Right lobe of liver (tissue), 6 donors: ENCODE measurements at regions not wholly inside any gene's neighbourhood (a gene's known extent, or its start where the extent isn't known, plus 50 kb on each side); places are given as distances from the start of the nearest gene placed in this dataset.
"Not testable (repeated sequence)": the region's sequence is repeated elsewhere in the genome, so short reads cannot be mapped to it uniquely, and the experiment has no call there.

Source experiments
- ATAC-seq, 4 donors: fragments of 200-7000 bp; cut with Tn5 transposase; one replicate each; pipeline ENCODE4 v1.9.1; 2020; ENCODE audit warnings: mild to moderate bottlenecking in 4 of 4, moderate library complexity in 4 of 4
- DNase-seq, 3 donors: peaks; one replicate each; pipeline ENCODE4 v3.0.0-alpha.2; 2020
- H3K27ac ChIP-seq, 3 donors: fragments of 200-600 bp; one replicate each; pipeline ENCODE4 v1.8.0; 2022
- H3K27me3 ChIP-seq, 2 donors: fragments of 200-600 bp; one replicate each; pipeline ENCODE4 v1.8.0; 2022
- H3K36me3 ChIP-seq, 4 donors: fragments of 200-600 bp; sonication (generic) in 1 of 4; one replicate each; pipeline versions ENCODE4 v1.5.1 to v1.8.0; 2017 to 2022; ENCODE audit warnings: control low read depth in 1 of 4
- H3K4me1 ChIP-seq, 4 donors: fragments of 200-600 bp; sonication (generic) in 1 of 4; one replicate each; pipeline versions ENCODE4 v1.5.1 to v1.8.0; 2017 to 2022; ENCODE audit warnings: control low read depth in 1 of 4
- H3K4me3 ChIP-seq, 3 donors: fragments of 200-600 bp; one replicate each; pipeline ENCODE4 v1.8.0; 2022
- H3K9me3 ChIP-seq, 4 donors: fragments of 200-600 bp; sonication (generic) in 1 of 4; one replicate each; pipeline versions ENCODE4 v1.5.1 to v1.8.0; 2017 to 2022; ENCODE audit warnings: control low read depth in 1 of 4
- POLR2A ChIP-seq: fragments of 450-650 bp; IDR thresholded peaks from one replicate; pipeline ENCODE4 v1.6.1; 2017; ENCODE audit warnings: antibody characterized with exemption, mild to moderate bottlenecking
- WGBS: methylation state at CpG from one replicate; pipeline ENCODE4 v1.1.6; 2018; ENCODE audit warnings: low coverage, low lambda C conversion rate; ENCODE audit not compliant: insufficient coverage; ENCODE audit errors: missing lambda C conversion rate; 5-methylcytosine and 5-hydroxymethylcytosine counted together
- intact Hi-C, 2 donors: fragments of 100-400 bp; cut with DNase I; formaldehyde crosslinking; loops; one replicate each; pipeline versions ENCODE4 v1.11.2 to v1.14.1; 2022
- TF ChIP-seq, protein P1 (sequence below), 4 donors: fragments of 200-600 bp in 3 of 4; fragments of 450-650 bp in 1 of 4; IDR thresholded peaks; one replicate each; pipeline versions ENCODE4 v1.5.1 to v1.8.0; 2016 to 2022; ENCODE audit warnings: antibody characterized with exemption in 4 of 4, mild to moderate bottlenecking in 2 of 4
- donor health status: DM: no; HTN: yes; CAD: no.
- donor health status: DM: no; HTN: no; CAD: no.
- donor health status: DM: no; HTN: no; CAD: no.
- donor health status: DM: no; HTN: yes; CAD: no.
- donor health status: DM: no; HTN: yes; CAD: no.

DNA sequence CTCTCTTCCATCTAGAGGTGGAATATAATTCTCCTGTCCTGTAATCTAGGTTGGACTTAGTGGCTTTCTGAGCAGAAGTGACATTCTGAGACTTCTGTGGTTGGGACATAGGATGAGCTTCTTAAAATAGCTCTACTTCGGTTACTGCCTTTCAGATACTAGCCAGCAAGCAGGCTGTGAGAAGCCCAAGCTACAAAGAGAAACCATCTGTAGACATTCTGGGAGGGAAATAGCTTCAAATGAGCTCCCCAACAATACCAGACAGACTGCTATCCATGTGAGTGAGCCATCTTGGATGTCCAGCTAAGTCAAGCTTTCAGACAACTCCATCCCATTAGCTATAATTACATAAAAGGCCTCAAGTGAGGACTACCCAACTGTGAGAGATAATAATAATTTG lies 568.9 kb downstream of the DMRTA1 start:
- Histone ChIP-seq H3K36me3 (no peaks in the 10 kb centered on the region), H3K27me3 (no peaks in the 10 kb centered on the region), H3K9me3 (no peaks in the 10 kb centered on the region), H3K4me3 (no peak overlapping the region), H3K27ac (no peak overlapping the region), H3K4me1 (no peaks in the 10 kb centered on the region)
- ATAC-seq (no peak), DNase-seq (no peak)
- 88% methylated on average over 1 of the region's 1 CpG for WGBS
- intact Hi-C loops = no loop called here
- no peak for TF ChIP-seq POLR2A
- TF ChIP-seq, protein P1, sequence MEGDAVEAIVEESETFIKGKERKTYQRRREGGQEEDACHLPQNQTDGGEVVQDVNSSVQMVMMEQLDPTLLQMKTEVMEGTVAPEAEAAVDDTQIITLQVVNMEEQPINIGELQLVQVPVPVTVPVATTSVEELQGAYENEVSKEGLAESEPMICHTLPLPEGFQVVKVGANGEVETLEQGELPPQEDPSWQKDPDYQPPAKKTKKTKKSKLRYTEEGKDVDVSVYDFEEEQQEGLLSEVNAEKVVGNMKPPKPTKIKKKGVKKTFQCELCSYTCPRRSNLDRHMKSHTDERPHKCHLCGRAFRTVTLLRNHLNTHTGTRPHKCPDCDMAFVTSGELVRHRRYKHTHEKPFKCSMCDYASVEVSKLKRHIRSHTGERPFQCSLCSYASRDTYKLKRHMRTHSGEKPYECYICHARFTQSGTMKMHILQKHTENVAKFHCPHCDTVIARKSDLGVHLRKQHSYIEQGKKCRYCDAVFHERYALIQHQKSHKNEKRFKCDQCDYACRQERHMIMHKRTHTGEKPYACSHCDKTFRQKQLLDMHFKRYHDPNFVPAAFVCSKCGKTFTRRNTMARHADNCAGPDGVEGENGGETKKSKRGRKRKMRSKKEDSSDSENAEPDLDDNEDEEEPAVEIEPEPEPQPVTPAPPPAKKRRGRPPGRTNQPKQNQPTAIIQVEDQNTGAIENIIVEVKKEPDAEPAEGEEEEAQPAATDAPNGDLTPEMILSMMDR (IDR thresholded peaks at IDR 0.05) = no peak

DNA sequence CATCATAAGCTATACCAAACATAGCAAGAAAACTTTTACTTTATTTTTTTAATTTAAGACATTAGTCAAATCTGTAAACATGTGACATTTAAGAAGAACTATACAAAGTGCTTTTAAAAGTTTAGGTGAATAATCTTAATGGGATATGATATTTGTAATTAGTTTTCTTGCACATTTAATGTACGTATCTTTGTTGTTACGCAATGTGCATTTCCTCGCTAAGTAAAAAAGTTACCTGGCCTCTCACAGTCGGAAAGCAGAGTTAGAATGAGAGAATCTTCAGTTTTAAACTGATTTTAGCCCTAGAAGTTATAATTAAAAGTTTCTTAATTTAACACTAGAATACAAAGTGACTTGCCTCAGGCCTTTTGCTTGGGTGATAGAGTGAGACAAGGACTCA lies 589.8 kb downstream of the DMRTA1 start:
- Histone ChIP-seq H3K4me1 (no peaks in the 10 kb centered on the region), H3K27ac (no peak overlapping the region), H3K4me3 (no peak overlapping the region), H3K27me3 (no peaks in the 10 kb centered on the region), H3K9me3 (no peaks in the 10 kb centered on the region), H3K36me3 (no peaks in the 10 kb centered on the region)
- ATAC-seq (no peak), DNase-seq (no peak)
- TF ChIP-seq, protein P1 (IDR thresholded peaks at IDR 0.05) = no peak
- TF ChIP-seq POLR2A = no peak
- 91% methylated on average over 4 of the region's 4 CpGs for WGBS
- intact Hi-C loops = no loop called here

GRCh38 chr9:23039402-23039801 lies 592.8 kb downstream of the DMRTA1 start:
- intact Hi-C loops = no loop called here
- no peak for ATAC-seq

DNA sequence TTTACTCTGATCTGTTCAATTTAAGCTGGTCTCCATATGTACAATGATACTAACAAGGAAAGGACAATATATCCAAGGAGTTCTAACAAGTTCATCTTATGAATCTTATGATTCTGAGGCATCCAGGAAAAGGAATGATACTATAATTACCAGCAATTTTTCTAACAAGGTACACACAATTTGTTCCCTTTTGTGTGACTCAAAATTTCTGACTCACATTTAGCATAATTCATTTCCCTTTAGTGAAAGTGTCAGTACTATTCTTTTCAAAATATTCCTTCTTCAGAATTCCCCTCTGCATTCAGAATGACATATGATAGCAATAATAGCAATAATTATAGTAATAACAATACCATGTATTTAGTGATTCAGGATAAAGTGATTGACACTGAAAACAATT lies 594.8 kb downstream of the DMRTA1 start:
- TF ChIP-seq, protein P1 (IDR thresholded peaks at IDR 0.05) = no peak
- no peak for TF ChIP-seq POLR2A
- intact Hi-C loops = no loop called here

More at GRCh38 chr9:23039402-23039801, 592.8 kb downstream of the DMRTA1 start:
- Histone ChIP-seq H3K4me3 (no peak overlapping the region), H3K9me3 (no peaks in the 10 kb centered on the region), H3K27ac (no peak overlapping the region), H3K27me3 (no peaks in the 10 kb centered on the region), H3K4me1 (no peaks in the 10 kb centered on the region), H3K36me3 (no peaks in the 10 kb centered on the region)
- no peak for TF ChIP-seq POLR2A
- TF ChIP-seq, protein P1 (IDR thresholded peaks at IDR 0.05) = no peak
- DNase-seq = no peak

GRCh38 chr9:23044549-23044948 lies 597.9 kb downstream of the DMRTA1 start:
- Histone ChIP-seq H3K4me1 (no peaks in the 10 kb centered on the region), H3K9me3 (no peaks in the 10 kb centered on the region), H3K27ac (no peak overlapping the region), H3K36me3 (no peaks in the 10 kb centered on the region), H3K4me3 (no peak overlapping the region), H3K27me3 (no peaks in the 10 kb centered on the region)
- no peak for DNase-seq
- TF ChIP-seq, protein P1 (IDR thresholded peaks at IDR 0.05) = no peak
- TF ChIP-seq POLR2A = no peak
- intact Hi-C loops = no loop called here
- no peak for ATAC-seq

More for the DNA sequence above, 594.8 kb downstream of the DMRTA1 start:
- H3K9me3 ChIP-seq = no peaks in the 10 kb centered on the region
- ATAC-seq = no peak
- no peaks in the 10 kb centered on the region for H3K27me3 ChIP-seq
- H3K27ac ChIP-seq = no peak overlapping the region
- H3K4me1 ChIP-seq = no peaks in the 10 kb centered on the region
- no peak overlapping the region for H3K4me3 ChIP-seq
- no peak for DNase-seq
- H3K36me3 ChIP-seq = no peaks in the 10 kb centered on the region

DNA sequence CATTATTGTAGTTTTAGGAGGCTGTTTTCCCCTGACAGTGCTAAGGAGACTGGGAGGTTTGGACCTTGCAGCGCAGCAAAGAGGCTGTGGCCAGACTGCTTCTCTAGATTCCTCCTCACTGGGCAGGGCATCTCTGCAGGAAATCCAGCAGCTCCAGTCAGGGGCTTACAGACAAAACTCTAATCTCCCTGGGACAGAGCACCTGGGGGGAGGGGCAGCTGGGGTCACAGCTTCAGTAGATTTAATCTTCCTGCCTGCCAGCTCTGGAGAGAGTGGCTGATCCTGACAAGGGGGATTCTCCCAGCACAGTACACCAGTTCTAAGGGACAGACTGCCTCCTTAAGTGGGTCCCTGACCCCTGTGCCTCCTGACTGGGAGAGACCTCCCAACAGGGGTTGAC lies 599.4 kb downstream of the DMRTA1 start:
- H3K4me3 ChIP-seq, DNase-seq, intact Hi-C loops, H3K9me3 ChIP-seq, H3K27me3 ChIP-seq, H3K4me1 ChIP-seq, H3K36me3 ChIP-seq, H3K27ac ChIP-seq, ATAC-seq: not testable (repeated sequence)
- no CpG with 5 or more reads among the region's 1 CpG for WGBS
